GM18502 (cell line): ENCODE measurements at regions not wholly inside any gene's neighbourhood (a gene's known extent, or its start where the extent isn't known, plus 50 kb on each side); places are given as distances from the start of the nearest gene placed in this dataset.
"Not testable (repeated sequence)": the region's sequence is repeated elsewhere in the genome, so short reads cannot be mapped to it uniquely, and the experiment has no call there.

ENCODE experiments used
- ATAC-seq: cut with Tn5 transposase; IDR thresholded peaks from one replicate; pipeline ENCODE4 v1.9.1; 2021; ENCODE audit warnings: mild to moderate bottlenecking; ENCODE audit not compliant: unreplicated experiment, poor library complexity

DNA sequence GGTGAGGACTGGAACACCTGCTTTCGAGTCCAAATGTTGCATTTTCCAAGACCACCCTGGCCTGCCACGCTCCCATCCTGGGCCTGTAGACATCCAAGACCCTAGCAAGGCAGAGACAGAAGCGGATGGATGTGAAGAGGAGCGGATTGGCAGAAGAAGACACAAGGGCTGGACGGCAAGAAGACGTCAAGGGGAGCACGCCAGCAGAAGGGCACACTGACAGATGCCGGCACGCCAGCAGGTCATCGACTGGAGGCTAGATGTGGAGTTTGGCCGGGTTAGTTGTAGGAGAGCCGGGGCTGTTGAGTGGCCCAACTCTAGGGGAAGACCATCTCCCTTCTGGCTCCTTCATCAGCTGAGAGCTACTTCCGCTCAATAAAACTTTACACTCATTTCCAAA lies 251.6 kb downstream of the ZWINT start:
- no peak for ATAC-seq

DNA sequence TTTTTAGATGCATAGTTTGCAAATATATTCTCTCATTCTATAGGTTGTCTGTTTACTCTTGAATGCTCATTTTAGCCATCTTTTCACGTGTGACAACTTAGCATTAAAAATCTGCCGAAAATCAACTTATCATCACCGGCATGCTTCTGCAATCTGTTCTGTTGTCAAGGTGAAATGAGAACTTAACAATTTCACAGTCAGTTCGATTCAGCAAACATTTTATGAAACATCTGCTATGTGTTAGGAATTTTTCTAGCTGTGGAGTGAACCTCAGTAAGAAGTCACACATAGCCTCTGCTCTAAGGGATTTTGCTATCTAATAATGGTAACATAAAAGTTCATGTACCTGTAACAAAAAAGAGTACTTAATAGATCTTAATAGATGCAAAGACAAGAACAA lies 256.1 kb downstream of the ZWINT start:
- no peak for ATAC-seq

DNA sequence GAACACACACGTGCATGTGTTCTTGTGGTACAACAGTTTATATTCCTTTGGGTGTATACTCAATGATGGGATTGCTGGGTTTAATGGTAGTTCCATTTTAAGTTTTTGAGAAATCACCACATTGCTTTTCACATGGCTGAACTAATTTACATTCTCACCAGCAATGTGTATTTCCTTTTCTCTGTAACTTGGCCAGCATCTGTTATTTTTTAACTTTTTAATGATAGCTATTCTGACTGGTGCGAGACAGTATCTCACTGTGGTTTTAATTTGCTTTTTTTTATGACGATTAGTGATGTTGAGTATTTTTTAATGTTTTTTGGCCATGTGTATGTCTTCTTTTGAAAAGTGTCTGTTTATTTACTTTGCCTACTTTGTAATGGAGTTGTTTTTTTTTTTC lies 256.6 kb downstream of the ZWINT start:
- no peak for ATAC-seq

DNA sequence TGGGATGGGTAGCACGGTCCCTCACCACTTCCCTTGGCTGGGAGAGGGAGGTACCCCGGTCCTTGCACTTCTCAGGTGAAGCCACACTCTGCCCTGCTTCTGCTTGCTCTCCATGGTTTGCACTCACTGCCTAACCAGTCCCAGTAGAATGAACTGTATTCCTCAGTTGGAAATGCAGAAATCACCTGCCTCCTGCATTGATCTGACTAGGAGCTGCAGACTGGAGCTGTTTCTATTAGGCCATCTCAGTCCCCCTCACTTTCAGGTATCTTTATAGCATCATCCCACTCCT lies 264.9 kb downstream of the ZWINT start:
- ATAC-seq, result no peak

DNA sequence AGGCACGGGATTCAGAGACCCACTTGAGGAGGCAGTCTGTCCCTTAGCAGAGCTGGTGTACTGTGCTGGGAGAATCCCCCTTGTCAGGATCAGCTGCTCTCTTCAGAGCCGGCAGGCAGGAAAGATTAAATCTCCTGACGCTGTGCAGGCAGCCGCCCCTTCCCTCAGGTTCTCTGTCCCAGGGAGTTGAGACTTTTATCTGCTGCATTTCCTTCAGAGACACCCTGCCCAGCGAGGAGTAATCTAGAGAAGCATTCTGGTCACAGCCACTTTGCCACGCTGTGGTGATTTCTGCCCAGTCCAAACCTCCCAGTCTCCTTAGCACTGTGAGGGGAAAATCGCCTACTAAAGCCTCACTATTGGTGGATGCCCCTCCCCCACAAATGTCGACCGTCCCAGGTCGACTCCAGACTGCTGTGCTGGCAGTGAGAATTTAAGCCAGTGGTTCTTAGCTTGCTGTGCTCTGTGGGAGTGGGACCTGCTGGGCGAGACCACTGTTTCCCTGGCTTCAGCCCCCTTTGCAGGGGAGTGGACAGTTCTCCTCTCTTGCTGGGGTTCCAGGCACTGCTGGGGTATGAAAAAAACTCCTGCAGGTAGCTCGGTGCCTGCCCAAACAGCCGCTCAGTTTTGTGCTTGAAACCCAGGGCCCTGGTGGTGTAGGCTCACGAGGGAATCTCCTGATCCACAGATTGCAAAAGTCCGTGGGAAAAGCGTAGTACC lies 265.4 kb downstream of the ZWINT start:
- no peak for ATAC-seq

DNA sequence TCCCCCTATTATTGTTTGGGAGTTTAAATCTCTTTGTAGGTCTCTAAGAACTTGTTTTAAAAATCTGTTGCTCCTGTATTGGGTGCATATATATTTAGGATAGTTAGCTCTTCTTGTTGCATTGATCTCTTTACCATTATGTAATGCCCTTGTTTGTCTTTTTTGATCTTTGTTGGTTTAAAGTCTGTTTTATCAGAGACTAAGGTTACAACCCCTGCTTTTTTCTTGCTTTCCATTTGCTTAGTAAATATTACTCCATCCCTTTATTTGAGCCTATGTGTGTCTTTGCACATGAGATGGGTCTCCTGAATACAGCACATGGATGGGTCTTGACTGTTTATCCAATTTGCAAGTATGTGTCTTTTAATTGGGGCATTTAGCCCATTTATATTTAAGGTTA lies 267.4 kb downstream of the ZWINT start:
- not testable (repeated sequence) for ATAC-seq

DNA sequence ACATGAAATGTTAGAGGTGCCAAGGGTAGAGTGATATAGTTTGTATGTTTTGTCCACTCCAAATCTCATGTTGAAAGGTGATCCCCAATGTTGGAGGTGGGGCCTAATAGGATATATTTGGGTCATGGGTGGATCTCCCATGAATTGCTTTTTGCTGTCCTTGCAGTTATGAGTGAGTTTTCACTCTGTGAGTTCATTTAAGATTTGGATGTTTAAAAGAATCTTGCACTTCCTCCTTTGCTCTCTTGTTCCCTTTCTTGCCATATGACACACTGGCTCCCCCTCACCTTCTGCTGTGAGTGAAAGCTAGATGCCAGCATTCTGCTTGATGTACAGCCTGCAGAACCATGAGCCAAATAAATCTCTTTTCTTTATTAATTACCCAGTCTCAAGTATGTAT lies 269.2 kb downstream of the ZWINT start:
- ATAC-seq, result no peak

DNA sequence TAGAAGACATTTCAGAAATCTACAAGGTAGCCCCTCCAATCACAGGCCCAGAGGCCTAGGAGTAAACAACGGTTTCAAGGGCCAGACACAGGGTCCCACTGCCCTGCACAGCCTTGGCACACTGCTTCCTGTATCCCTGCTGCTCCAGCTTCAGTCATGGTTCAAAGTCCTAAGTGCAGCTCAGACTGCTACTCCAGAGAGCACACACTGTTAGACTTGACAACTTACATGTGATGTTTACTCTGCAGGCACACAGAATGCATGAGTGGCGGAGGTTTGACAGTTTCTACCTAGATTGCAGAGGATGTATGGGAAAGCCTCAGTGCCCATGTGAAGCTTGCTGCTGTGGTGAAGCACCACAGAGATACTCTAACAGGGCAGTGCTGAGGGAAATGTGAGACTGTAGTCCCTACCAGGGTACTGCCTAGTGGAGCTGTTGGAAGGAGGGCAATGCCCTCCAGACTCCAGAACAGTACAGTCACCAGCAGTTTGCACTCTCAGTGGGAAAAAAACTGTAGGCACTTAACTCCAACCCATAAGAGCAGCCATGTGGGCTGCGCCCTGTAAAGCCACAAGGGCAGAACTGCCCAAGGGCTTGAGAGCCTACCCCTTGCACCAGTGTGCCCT lies 270.0 kb downstream of the ZWINT start:
- ATAC-seq, result no peak

DNA sequence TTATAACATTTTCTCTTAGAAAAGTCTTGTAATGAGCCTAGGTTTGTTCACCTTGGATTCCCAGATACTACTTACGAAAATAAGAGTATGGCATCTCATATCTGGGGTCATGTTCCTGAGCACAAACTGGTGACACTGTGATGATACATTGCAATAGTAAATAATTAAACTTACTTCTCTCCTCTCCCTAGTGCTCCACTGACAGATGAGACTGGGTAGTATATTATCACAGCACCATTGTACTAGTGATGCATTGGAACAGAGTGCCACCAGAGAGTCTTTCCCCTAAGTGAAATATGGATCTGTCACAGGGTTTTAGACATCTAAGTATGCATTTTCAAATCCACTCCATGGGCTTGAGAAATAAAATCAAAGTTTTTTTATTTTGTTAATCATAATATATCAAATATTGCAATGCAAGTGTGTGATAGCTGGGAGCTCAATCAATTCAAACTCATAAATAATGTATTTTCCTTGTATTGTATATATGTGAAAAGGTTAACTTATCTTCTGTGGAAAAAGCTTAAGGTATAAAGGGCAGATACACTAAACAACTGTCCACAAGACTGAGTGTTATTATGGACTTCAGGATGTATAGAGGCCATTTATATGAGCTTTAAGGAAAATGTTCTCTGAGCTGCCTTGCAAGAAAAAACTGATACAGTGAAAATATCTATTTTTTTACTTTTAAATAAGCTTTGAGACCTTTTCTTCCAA lies 275.5 kb downstream of the ZWINT start:
- ATAC-seq, result no peak

DNA sequence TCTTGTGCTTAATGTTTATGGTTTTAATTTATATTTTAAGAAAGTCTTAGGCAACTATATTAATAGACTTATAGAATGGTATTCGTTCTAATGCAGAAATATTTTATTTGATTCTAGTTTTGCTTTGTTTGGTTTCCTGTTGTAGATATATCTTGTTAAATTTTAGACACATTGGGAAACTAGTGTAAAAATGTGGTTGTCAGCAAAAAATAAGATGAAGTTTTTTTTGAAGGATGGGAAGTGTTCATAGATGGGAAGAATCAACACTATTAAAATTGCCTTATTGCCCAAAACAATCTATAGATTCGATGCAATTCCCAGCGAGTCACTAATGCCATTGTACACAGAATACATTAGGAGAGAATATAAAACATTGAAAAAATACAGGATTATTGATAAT lies 278.9 kb downstream of the ZWINT start:
- no peak for ATAC-seq

DNA sequence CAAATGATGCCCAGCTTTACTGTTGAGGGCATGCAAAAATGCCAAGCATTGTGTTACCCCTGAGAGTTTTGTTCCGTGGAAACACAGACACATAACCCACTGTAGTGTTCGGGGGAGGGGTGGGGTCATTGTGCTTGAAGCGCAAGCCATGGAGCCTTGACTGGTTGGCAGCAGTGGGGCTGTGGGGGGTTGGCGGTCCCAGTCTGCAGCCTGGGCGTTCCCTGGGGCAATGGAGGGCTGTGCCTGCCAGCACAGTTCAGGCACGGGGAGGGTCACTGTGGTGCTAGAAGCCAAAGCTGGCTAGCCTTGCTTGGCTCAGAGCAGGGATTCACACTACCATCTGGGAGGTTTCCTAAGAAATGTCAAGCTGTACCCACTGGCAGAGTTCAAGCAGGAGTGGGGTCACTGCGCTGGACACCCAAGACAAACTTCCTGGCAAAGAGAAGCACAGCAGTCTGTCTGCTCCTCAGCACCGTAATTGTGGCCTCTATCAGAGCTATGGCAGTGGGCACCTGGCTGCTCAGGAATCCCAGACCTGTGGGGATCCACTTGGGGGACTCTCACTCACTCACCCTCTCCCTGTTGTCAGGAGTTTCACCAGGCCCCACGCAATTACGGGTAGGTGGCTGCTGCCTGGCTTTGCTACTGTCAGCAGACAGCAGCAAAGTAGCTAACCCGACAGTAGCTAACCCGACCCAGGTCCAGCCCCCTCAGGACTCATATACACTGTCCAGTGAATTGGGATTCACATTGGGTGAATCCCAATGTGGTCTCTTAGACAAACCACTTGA lies 292.4 kb downstream of the ZWINT start:
- ATAC-seq, result no peak

DNA sequence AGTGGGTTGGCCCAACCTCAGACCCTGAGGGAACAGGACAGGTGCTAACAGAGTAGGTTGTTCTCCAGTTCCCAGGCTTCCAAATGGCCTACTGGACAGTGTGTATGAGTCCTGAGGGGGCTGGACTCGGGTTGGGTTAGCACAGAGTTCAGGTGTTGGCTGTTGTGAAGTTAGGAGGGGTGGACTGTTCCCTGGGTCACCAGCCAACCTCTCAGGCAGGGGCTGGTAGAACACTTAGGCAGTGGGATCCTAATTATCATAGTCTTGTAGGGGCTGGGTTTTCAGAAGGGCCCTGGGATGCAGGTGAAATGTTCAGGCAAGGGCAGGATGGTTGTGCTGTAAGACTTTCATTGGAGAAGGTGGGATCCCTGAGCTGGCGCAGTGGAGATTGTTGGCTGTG lies 293.0 kb downstream of the ZWINT start:
- ATAC-seq, result no peak

DNA sequence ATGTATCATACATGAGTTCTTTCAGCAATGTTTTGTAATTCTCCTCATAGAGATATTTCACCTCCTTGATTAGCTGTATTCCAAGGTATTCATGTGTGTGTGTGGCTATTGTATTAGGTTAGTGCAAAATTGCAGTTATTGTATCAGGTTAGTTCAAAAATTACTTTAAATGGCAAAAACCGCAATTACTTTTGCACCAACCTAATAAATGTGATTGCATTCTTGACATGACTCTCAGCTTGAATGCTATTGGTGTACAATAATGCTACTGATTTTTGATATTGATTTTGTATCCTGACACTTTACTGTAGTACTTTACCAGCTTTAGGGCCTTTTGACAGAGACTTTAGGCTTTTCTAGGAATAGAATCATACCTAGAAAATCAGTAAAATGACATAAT lies 297.4 kb downstream of the ZWINT start:
- no peak for ATAC-seq

DNA sequence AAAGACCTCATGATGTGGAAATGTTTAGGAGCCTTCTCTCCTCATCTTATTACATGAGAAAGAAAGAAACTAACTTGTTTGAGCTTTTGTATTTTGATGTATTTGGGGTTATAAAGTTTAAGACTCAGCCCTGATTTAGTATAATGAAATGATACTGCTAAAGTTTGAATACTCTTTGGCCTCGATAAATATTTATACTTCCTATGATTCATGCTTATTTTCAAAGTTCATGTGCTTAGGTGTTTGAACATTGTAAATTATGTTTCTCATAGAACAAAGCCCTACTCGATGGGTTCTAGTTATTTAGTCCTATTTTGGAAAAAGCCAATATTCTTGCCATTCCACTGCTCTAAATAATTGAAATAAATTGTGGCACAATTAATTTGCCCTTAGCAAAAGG lies 303.2 kb downstream of the ZWINT start:
- ATAC-seq, result no peak

DNA sequence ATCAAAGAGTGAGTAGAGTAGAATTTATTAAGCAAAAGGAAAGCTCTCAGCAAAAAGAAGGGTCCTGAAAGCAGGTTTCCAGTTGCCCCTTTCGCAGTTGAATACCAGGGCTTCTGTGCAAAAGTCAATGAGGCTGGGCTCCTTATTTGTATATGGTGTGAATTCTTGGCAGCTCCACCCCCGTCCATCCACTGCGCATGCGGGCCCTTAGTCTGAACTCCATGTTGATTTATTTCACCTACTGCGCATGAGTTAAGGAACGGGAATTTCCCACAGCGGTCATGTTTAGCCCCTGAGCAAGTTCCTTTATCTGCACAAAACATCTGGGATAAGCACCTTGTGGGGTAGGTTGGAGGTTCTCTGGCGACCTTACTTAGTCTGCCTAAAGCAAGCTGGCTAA lies 325.6 kb downstream of the ZWINT start:
- ATAC-seq, result no peak

DNA sequence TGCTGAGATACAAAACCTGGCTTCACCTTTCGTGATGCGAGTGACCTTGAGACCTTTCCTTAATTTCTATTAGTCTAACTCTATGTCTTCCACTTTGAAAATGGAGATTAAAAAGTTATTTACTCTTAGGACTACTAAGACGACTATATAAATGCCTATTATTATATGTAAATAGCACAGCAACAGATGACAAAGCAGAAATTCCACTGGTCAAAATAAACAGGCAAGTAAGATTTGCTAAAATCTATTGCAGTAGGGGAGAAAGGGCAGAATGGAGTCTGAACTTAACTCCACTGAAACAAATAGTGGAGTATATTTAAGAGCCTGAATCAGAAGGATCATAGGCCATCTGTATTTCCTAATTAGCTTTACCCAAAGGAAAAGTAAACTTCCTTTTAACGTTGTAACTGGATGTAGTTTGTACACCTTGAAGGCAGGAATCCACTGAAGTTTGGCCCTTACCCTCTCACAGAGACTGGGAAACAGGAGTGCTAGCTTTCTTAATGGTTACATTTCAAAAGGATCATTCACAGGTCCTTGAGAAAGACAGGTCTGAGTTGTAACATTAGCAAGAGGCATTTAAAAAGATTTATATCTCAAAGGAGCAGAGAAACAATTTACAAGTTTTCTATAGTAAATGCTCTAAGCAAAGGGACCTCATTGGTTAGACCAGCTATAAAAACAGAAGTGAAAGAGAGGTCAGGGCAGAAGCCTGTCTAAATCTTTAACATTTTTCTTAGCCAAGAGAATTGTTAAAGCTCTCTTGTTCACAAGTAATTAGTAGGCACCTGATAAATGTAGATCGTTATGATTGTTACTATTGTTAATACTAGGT lies 332.5 kb downstream of the ZWINT start:
- ATAC-seq, result no peak

DNA sequence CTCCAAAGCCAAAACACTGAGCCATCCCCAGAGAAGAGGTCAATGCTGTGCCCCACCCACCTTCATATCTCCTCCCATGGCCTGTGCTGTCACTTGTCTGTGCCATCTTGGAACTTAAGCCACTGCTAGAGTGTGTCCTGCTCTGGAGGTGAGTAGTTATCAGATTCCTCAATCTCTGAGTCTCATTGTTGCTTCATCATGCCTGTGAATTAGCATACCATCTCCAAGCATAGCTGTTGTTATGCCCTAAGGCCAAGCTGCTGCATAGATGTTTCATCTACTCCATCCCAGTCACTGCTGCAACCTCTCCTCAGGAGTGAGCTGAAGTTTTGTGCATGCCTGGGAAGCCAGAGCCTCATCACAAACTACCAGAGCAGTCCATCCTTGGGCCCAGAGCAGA lies 349.0 kb downstream of the ZWINT start:
- ATAC-seq, result no peak

DNA sequence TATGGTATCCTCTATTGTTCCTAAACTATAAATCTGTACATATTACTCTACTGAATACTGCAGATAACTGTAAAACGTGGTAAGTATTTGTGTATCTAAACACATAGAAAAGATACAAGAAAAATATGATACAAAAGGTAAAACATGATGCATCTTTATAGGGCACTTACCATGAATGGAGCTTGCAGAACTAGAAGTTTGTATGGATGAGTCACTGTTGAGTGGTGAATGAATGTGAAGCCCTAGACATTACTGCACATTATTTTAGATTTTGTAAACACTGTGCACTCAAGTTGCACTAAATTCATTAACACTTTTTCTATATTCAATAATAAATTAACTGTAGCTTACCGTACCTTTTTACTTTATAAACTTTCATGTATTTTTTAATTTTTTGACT lies 357.5 kb downstream of the ZWINT start:
- no peak for ATAC-seq

DNA sequence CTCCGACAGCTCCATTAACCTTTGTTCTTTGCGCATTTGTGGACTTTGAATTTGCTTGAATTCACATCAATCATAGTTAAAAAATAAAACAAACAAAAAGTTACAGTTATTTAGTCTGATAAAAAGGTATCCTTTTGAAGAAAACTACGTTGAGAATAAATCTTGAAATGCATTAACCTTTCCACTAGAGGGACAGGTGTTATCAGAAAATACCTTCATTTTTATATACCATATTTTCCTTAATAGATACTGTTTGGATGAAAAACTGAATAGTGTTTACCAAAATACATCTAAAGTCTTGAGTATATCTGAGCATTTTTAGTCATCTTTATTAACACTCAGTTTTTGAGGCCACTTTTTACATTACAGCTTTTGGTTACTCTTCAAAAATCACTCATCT lies 371.9 kb downstream of the ZWINT start:
- ATAC-seq, result no peak

DNA sequence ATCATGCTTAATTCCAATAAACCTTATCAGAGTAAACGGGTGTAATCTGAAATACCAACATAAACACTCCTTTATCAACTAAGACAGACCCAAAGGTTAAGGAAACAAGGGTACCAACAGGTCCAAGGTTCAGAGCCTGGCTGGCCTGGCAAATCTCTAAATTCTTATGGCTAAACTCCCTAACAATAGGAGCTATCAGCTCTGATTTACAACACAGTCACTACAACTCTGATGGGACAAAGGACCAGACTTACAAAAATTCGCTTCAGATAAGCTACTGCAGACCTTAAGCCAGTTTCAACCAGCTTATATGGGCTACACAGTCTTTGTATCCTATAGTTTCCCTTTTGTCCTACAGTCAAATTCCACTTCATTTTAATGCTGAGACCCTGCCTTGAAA lies 381.9 kb downstream of the ZWINT start:
- no peak for ATAC-seq
